ENCODE measurements at regions not wholly inside any gene's neighbourhood (a gene's known extent, or its start where the extent isn't known, plus 50 kb on each side); places are given as distances from the start of the nearest gene placed in this dataset.

DNA sequence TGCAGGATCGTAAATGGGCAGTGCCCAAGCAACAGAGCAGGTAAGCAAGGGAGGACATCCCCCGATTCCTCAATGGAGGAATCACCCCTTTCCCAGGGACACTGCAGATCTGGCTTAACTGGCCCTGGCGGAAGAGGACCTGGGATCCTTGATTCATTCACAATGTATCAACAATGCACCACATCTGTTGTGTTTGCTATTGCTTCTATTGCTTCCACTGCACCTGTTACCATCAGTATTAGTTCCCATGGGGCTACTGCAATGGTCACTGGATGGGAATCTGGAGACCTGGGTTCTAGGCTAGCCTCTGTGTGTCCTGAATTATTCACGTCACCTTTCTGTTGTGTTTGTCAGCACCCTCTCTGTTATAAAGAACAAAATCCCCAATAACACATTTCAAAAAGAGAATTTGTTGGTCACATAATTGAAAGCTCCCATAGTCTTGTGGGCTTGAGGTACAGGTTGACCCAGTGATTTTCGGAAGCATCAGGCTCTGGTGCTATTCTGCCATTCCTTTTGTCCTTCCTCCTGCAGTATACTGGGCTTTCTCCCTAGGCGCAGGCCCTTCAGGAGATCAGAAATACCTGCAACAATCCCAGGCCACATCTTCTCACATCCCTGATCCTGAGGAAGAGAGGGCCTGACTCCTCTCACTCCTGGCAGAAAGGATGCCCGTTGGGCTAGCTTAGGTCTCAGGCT is 193.5 kb upstream of the GLI2 start:
- TF ChIP-seq, protein P1, sequence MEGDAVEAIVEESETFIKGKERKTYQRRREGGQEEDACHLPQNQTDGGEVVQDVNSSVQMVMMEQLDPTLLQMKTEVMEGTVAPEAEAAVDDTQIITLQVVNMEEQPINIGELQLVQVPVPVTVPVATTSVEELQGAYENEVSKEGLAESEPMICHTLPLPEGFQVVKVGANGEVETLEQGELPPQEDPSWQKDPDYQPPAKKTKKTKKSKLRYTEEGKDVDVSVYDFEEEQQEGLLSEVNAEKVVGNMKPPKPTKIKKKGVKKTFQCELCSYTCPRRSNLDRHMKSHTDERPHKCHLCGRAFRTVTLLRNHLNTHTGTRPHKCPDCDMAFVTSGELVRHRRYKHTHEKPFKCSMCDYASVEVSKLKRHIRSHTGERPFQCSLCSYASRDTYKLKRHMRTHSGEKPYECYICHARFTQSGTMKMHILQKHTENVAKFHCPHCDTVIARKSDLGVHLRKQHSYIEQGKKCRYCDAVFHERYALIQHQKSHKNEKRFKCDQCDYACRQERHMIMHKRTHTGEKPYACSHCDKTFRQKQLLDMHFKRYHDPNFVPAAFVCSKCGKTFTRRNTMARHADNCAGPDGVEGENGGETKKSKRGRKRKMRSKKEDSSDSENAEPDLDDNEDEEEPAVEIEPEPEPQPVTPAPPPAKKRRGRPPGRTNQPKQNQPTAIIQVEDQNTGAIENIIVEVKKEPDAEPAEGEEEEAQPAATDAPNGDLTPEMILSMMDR (IDR thresholded peaks at IDR 0.05) = no peak
- no peak for TF ChIP-seq EZH2 (IDR thresholded peaks at IDR 0.05; ENCODE audit: borderline replicate concordance, insufficient read depth, low read depth, low read length, poor library complexity, severe bottlenecking)

Data from B cell (primary cell).